ENCODE measurements at regions not wholly inside any gene's neighbourhood (a gene's known extent, or its start where the extent isn't known, plus 50 kb on each side); places are given as distances from the start of the nearest gene placed in this dataset.
A peak's percentile ranks its signal among the peaks of the same experiment; 100 is the strongest.

DNA sequence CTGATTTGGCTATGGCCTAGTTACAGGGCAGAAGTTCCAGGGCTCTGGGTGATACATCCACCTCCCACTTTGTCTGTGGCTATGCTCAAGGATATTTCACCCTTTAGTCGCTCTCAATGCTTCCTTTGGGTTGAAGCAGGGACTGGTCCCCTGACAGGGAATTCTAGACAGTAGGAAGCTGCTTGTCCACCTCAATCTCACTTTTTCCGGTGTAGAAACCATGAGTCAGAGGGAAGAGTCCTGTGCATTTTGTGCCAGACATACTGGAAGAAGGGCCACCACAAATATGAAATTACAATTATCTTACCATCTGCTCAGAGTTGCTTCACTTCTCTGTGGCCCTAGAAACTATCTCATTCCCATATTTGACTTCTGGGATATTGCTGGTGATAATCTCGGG, 413.7 kb upstream of the FAT3 start:
- Histone ChIP-seq H3K36me3 (no peaks in the 10 kb centered on the region), H3K27me3 (ENCODE audit: insufficient read depth, low read depth, severe bottlenecking) (no peaks in the 10 kb centered on the region), H3K9me3 (ENCODE audit: severe bottlenecking) (no peaks in the 10 kb centered on the region), H3K4me3 (ENCODE audit: low read depth, low read length) (no peak overlapping the region), H3K27ac (no peak overlapping the region)
- TF ChIP-seq, protein P1, sequence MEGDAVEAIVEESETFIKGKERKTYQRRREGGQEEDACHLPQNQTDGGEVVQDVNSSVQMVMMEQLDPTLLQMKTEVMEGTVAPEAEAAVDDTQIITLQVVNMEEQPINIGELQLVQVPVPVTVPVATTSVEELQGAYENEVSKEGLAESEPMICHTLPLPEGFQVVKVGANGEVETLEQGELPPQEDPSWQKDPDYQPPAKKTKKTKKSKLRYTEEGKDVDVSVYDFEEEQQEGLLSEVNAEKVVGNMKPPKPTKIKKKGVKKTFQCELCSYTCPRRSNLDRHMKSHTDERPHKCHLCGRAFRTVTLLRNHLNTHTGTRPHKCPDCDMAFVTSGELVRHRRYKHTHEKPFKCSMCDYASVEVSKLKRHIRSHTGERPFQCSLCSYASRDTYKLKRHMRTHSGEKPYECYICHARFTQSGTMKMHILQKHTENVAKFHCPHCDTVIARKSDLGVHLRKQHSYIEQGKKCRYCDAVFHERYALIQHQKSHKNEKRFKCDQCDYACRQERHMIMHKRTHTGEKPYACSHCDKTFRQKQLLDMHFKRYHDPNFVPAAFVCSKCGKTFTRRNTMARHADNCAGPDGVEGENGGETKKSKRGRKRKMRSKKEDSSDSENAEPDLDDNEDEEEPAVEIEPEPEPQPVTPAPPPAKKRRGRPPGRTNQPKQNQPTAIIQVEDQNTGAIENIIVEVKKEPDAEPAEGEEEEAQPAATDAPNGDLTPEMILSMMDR (IDR thresholded peaks at IDR 0.05; ENCODE audit: low read depth, low read length): no peak
- no peak for DNase-seq

DNA sequence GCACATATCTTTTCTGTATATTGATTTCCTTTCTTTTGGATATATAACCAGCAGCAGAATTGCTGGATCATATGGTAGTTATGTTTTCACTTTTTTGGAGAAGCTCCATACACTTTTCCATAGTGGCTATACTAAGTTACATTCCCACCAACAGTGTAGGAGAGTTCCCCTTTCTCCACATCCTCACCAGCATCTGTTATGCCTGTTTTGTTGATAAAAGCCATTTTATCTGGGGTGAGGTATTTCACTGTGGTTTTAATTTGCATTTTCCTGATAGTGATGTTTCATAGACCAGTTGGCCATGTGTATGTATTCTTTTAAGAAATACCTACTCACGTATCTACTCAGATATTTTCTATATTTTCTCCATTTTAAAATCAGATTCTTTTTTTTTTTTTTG, 419.3 kb upstream of the FAT3 start:
- Histone ChIP-seq H3K27me3 (ENCODE audit: insufficient read depth, low read depth, severe bottlenecking) (no peaks in the 10 kb centered on the region), H3K27ac (no peak overlapping the region), H3K4me3 (ENCODE audit: low read depth, low read length) (no peak overlapping the region), H3K36me3 (no peaks in the 10 kb centered on the region), H3K9me3 (ENCODE audit: severe bottlenecking) (no peaks in the 10 kb centered on the region)
- TF ChIP-seq, protein P1 (IDR thresholded peaks at IDR 0.05; ENCODE audit: low read depth, low read length): no peak
- DNase-seq: no peak

DNA sequence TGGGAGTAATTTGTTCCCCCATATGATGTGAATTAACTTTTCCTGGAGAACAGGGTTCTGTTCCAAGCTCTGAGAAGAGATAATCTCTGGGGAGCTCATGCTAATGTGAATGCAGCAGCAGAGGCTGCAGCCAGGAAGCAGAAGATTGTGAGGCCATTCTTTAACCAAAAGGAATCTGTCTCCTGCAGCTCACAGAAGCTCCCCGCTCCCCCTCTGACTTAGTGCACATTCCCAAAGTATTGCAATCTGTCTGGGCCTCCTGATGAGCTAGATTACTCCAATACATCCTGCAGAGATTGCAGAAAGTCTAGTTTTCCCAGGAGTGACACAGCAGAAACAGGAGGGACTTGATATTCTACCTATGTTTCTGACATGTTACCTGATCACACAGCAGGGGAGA, 420.6 kb upstream of the FAT3 start:
- Histone ChIP-seq H3K4me3 (ENCODE audit: low read depth, low read length) (no peak overlapping the region), H3K27ac (no peak overlapping the region), H3K9me3 (ENCODE audit: severe bottlenecking) (no peaks in the 10 kb centered on the region), H3K27me3 (ENCODE audit: insufficient read depth, low read depth, severe bottlenecking) (no peaks in the 10 kb centered on the region), H3K36me3 (no peaks in the 10 kb centered on the region)
- peak; percentile 19 for DNase-seq
- TF ChIP-seq, protein P1 (IDR thresholded peaks at IDR 0.05; ENCODE audit: low read depth, low read length): no peak

DNA sequence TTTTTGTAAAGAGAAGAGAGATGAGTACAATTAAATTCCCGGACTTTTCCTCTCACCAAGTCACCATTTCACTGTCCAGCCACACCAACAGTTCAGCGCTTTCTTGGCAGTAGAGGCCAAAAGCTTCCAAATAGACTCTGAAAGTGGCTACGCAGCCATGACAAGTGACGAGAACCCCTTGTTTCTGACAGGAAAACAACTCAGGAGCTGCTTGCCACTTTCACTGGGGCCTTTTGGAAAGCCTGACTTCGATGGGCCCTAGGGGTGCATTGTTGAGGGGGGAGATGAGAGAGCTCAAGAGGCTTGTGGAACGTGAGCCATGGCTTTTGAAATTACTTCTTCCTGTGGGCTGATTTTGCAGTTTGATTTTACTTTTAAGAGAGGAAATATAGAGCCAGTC, 422.1 kb upstream of the FAT3 start:
- no peak overlapping the region for H3K27ac ChIP-seq
- TF ChIP-seq, protein P1 (IDR thresholded peaks at IDR 0.05; ENCODE audit: low read depth, low read length): no peak
- H3K4me3 ChIP-seq (ENCODE audit: low read depth, low read length): no peak overlapping the region
- H3K27me3 ChIP-seq (ENCODE audit: insufficient read depth, low read depth, severe bottlenecking): no peaks in the 10 kb centered on the region
- no peaks in the 10 kb centered on the region for H3K36me3 ChIP-seq
- no peak for DNase-seq
- H3K9me3 ChIP-seq (ENCODE audit: severe bottlenecking): no peaks in the 10 kb centered on the region

DNA sequence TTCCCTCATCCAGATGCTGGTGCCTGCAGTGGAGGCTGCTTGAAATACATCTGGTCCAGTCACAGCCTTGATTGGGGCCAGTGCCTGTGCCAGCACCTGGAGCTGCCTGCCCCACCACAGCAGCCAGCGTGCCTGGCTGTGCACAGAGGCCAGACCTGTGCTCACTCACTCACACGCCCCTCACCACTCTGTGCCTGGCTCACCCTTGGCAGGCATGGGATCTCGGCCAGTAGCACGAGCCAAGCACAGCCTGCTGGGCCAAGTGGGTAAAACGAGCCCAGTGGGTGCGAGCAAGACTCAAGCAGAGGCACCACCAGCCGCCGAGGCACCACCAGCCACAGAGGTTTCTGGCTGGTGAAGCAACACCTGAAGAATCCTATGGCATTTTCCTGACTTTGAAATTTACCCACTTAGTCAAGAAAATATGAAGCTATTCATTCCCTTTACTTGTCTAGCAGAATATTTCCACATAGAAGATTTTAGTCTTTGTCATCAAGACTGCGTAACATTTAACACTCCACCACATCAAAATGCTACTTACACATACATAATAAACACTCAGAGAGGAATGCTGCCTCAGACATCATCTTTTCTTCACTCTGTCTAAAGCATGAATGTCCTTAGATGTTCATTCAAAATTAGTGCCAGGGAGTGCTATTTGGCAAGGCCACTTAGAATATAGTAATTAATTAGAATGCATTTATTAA, 424.3 kb upstream of the FAT3 start:
- Histone ChIP-seq H3K4me3 (ENCODE audit: low read depth, low read length) (no peak overlapping the region), H3K36me3 (no peaks in the 10 kb centered on the region), H3K27me3 (ENCODE audit: insufficient read depth, low read depth, severe bottlenecking) (no peaks in the 10 kb centered on the region), H3K9me3 (ENCODE audit: severe bottlenecking) (no peaks in the 10 kb centered on the region), H3K27ac (no peak overlapping the region)
- DNase-seq: no peak
- TF ChIP-seq, protein P1 (IDR thresholded peaks at IDR 0.05; ENCODE audit: low read depth, low read length): no peak

DNA sequence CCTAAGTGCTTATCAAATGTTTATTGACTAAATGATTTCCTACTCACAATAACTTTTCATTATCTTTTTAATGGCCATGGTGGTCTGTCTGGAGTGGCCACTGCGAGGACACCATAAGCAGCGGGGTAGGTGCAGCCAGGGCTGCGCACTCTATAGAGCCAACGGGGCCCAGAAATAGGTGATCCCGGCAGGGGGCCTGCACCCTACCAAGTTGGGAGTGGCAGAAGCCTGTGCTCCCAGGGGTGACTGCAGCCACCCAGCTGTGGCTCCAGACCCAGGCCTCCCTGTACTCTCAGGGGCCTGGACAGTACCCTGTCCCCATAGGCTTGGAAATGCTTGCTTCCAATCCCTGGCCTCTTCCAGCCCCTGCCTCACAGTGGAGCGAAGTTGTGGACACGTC, 426.4 kb upstream of the FAT3 start:
- H3K36me3 ChIP-seq: no peaks in the 10 kb centered on the region
- H3K4me3 ChIP-seq (ENCODE audit: low read depth, low read length): no peak overlapping the region
- TF ChIP-seq, protein P1 (IDR thresholded peaks at IDR 0.05; ENCODE audit: low read depth, low read length): no peak
- DNase-seq: no peak
- no peak overlapping the region for H3K27ac ChIP-seq
- H3K9me3 ChIP-seq (ENCODE audit: severe bottlenecking): no peaks in the 10 kb centered on the region
- no peaks in the 10 kb centered on the region for H3K27me3 ChIP-seq (ENCODE audit: insufficient read depth, low read depth, severe bottlenecking)

Data from WERI-Rb-1 (cell line).